Neural progenitor cell (in vitro differentiated cells): ENCODE measurements at regions not wholly inside any gene's neighbourhood (a gene's known extent, or its start where the extent isn't known, plus 50 kb on each side); places are given as distances from the start of the nearest gene placed in this dataset.

Source experiments
- DNase-seq: peaks from one replicate; pipeline ENCODE4 v3.0.0-alpha.2; 2016; ENCODE audit warnings: low spot score
- H2AFZ ChIP-seq: fragments of 200-600 bp; sonication (generic); replicated peaks from 2 replicates; pipeline ENCODE4 v1.6.1; 2016; ENCODE audit warnings: antibody characterized with exemption
- H3F3A ChIP-seq: fragments of 200-600 bp; sonication (generic); 2 replicates; pipeline ENCODE4 v1.6.1; 2016; ENCODE audit warnings: antibody characterized with exemption, low read depth
- H3K27ac ChIP-seq: fragments of 200-600 bp; sonication (generic); 2 replicates; pipeline ENCODE4 v1.5.1; 2016; ENCODE audit warnings: mild to moderate bottlenecking
- H3K27me3 ChIP-seq: fragments of 200-600 bp; sonication (generic); 2 replicates; pipeline ENCODE4 v1.6.1; 2016; ENCODE audit warnings: mild to moderate bottlenecking, moderate library complexity
- H3K36me3 ChIP-seq: fragments of 200-600 bp; sonication (generic); 2 replicates; pipeline ENCODE4 v1.5.1; 2016
- H3K4me1 ChIP-seq: fragments of 200-600 bp; sonication (generic); 2 replicates; pipeline ENCODE4 v1.6.1; 2016; ENCODE audit warnings: mixed run types
- H3K4me2 ChIP-seq: fragments of 200-600 bp; sonication (generic); 2 replicates; pipeline ENCODE4 v1.6.1; 2016
- H3K4me3 ChIP-seq: fragments of 200-600 bp; sonication (generic); 2 replicates; pipeline ENCODE4 v1.5.1; 2016
- H3K79me2 ChIP-seq: fragments of 200-600 bp; sonication (generic); 2 replicates; pipeline ENCODE4 v1.6.1; 2016; ENCODE audit warnings: low read depth
- H3K9ac ChIP-seq: fragments of 200-600 bp; sonication (generic); 2 replicates; pipeline ENCODE4 v1.6.1; 2016
- H3K9me3 ChIP-seq: fragments of 200-600 bp; sonication (generic); 2 replicates; pipeline ENCODE4 v1.5.1; 2016; ENCODE audit warnings: low read depth
- H4K20me1 ChIP-seq: fragments of 200-600 bp; sonication (generic); 2 replicates; pipeline ENCODE4 v1.6.1; 2016; ENCODE audit warnings: low read depth
- H3K27ac Mint-ChIP-seq: 3 replicates; pipeline ENCODE4 v1.8.0; 2021; ENCODE audit warnings: mixed read lengths
- H3K27me3 Mint-ChIP-seq: 2 replicates; pipeline ENCODE4 v1.8.0; 2022; ENCODE audit warnings: low read depth, mild to moderate bottlenecking, inconsistent platforms, moderate library complexity, mixed read lengths; ENCODE audit not compliant: insufficient read depth
- H3K36me3 Mint-ChIP-seq: 3 replicates; pipeline ENCODE4 v1.8.0; 2021; ENCODE audit warnings: mixed read lengths
- H3K4me1 Mint-ChIP-seq: 3 replicates; pipeline ENCODE4 v1.8.0; 2021; ENCODE audit warnings: mixed read lengths
- H3K4me3 Mint-ChIP-seq: 3 replicates; pipeline ENCODE4 v1.8.0; 2021; ENCODE audit warnings: mild to moderate bottlenecking, moderate library complexity, mixed read lengths
- H3K9me3 Mint-ChIP-seq: 3 replicates; pipeline ENCODE4 v1.8.0; 2020; ENCODE audit warnings: mixed read lengths
- EZH2 ChIP-seq: fragments of 200-600 bp; sonication (generic); IDR thresholded peaks from 2 replicates; pipeline ENCODE4 v1.6.1; 2017; ENCODE audit warnings: antibody characterized with exemption, mild to moderate bottlenecking, moderate library complexity
- EZH2phosphoT487 ChIP-seq: fragments of 200-600 bp; sonication (generic); IDR thresholded peaks from 2 replicates; pipeline ENCODE4 v1.6.1; 2017; ENCODE audit warnings: antibody characterized with exemption
- TF ChIP-seq, protein P1 (sequence below): fragments of 200-600 bp; sonication (generic); IDR thresholded peaks from 2 replicates; pipeline ENCODE4 v1.5.1; 2017; ENCODE audit warnings: antibody characterized with exemption, mild to moderate bottlenecking

- H3K4me3 ChIP-seq, result no peak overlapping the region
- Mint-ChIP-seq H3K36me3 (no peaks in the 10 kb centered on the region), H3K27me3 (no peaks in the 10 kb centered on the region), H3K9me3 (no peaks in the 10 kb centered on the region), H3K27ac (no peak overlapping the region), H3K4me3 (no peak overlapping the region), H3K4me1 (no peaks in the 10 kb centered on the region)
- no peaks in the 10 kb centered on the region for H4K20me1 ChIP-seq
- H3F3A ChIP-seq, result no peaks in the 10 kb centered on the region
- H3K27me3 ChIP-seq, result no peaks in the 10 kb centered on the region
- no peaks in the 10 kb centered on the region for H3K9me3 ChIP-seq
- H3K27ac ChIP-seq, result no peak overlapping the region
- no peak for DNase-seq
- H3K4me1 ChIP-seq, result no peaks in the 10 kb centered on the region
- no peak for TF ChIP-seq EZH2phosphoT487
- no peaks in the 10 kb centered on the region for H3K79me2 ChIP-seq
- no peak overlapping the region for H2AFZ ChIP-seq
- no peaks in the 10 kb centered on the region for H3K36me3 ChIP-seq
- no peak overlapping the region for H3K4me2 ChIP-seq
- no peak overlapping the region for H3K9ac ChIP-seq
These were observed 94.2 kb downstream of the FAM50B start for GRCh38 chr6:3943331-3943765.

DNA sequence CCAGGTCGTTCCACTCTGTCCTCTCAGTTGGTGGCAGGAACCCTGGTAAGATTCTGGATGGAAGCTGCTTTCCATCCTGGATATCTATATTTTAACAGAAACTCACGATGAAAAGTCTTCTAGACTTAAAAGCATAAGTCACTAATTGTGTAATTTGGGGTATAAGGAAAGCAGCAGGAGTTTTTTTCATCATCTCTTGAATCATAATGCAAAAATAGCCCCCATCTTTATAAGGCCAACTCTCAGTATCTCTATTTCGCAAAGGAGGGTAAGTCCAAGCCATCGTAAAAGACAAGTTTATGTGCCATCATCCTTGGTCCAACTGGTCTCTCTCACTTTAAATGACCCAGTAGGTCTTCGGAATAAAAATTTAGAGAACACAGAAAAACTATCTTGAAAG, 95.1 kb downstream of the FAM50B start:
- H3K79me2 ChIP-seq, result no peaks in the 10 kb centered on the region
- no peak overlapping the region for H3K27ac ChIP-seq
- H3K27me3 ChIP-seq, result no peaks in the 10 kb centered on the region
- H3K9me3 ChIP-seq, result no peaks in the 10 kb centered on the region
- no peaks in the 10 kb centered on the region for H3K4me1 Mint-ChIP-seq
- H3K4me1 ChIP-seq, result peaks cover 6% of the 10 kb centered on the region
- no peaks in the 10 kb centered on the region for H3K36me3 Mint-ChIP-seq
- no peaks in the 10 kb centered on the region for H3F3A ChIP-seq
- no peak overlapping the region for H3K4me2 ChIP-seq
- H4K20me1 ChIP-seq, result no peaks in the 10 kb centered on the region
- H3K4me3 ChIP-seq, result no peak overlapping the region
- TF ChIP-seq, protein P1, sequence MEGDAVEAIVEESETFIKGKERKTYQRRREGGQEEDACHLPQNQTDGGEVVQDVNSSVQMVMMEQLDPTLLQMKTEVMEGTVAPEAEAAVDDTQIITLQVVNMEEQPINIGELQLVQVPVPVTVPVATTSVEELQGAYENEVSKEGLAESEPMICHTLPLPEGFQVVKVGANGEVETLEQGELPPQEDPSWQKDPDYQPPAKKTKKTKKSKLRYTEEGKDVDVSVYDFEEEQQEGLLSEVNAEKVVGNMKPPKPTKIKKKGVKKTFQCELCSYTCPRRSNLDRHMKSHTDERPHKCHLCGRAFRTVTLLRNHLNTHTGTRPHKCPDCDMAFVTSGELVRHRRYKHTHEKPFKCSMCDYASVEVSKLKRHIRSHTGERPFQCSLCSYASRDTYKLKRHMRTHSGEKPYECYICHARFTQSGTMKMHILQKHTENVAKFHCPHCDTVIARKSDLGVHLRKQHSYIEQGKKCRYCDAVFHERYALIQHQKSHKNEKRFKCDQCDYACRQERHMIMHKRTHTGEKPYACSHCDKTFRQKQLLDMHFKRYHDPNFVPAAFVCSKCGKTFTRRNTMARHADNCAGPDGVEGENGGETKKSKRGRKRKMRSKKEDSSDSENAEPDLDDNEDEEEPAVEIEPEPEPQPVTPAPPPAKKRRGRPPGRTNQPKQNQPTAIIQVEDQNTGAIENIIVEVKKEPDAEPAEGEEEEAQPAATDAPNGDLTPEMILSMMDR, result no peak
- no peak for TF ChIP-seq EZH2
- no peak for TF ChIP-seq EZH2phosphoT487
- no peak overlapping the region for H3K27ac Mint-ChIP-seq
- H3K27me3 Mint-ChIP-seq, result peaks cover 2% of the 10 kb centered on the region
- no peaks in the 10 kb centered on the region for H3K36me3 ChIP-seq
- no peak overlapping the region for H3K4me3 Mint-ChIP-seq
- no peak overlapping the region for H2AFZ ChIP-seq
- no peak for DNase-seq
- no peaks in the 10 kb centered on the region for H3K9me3 Mint-ChIP-seq
- H3K9ac ChIP-seq, result no peak overlapping the region

GRCh38 chr6:3946778-3947177, 97.6 kb downstream of the FAM50B start:
- H4K20me1 ChIP-seq, result no peaks in the 10 kb centered on the region
- no peaks in the 10 kb centered on the region for H3K36me3 Mint-ChIP-seq
- no peak overlapping the region for H3K4me2 ChIP-seq
- no peak for DNase-seq
- no peaks in the 10 kb centered on the region for H3K36me3 ChIP-seq
- H3K9me3 ChIP-seq, result no peaks in the 10 kb centered on the region
- no peaks in the 10 kb centered on the region for H3K4me1 Mint-ChIP-seq
- H2AFZ ChIP-seq, result no peak overlapping the region
- no peak overlapping the region for H3K27ac ChIP-seq
- no peaks in the 10 kb centered on the region for H3K79me2 ChIP-seq
- no peak overlapping the region for H3K27ac Mint-ChIP-seq
- H3K9me3 Mint-ChIP-seq, result peaks cover 3% of the 10 kb centered on the region
- no peak for TF ChIP-seq EZH2phosphoT487
- no peak overlapping the region for H3K4me3 ChIP-seq
- H3K4me1 ChIP-seq, result peaks cover 6% of the 10 kb centered on the region
- no peak overlapping the region for H3K4me3 Mint-ChIP-seq
- peaks cover 3% of the 10 kb centered on the region for H3K27me3 Mint-ChIP-seq
- H3K27me3 ChIP-seq, result no peaks in the 10 kb centered on the region
- H3F3A ChIP-seq, result peaks cover 4% of the 10 kb centered on the region
- H3K9ac ChIP-seq, result no peak overlapping the region

- no peaks in the 10 kb centered on the region for H3K36me3 ChIP-seq
- no peak overlapping the region for H3K9ac ChIP-seq
- no peak overlapping the region for H3K4me3 ChIP-seq
- no peaks in the 10 kb centered on the region for H3K79me2 ChIP-seq
- TF ChIP-seq, protein P1, result no peak
- TF ChIP-seq EZH2phosphoT487 (no peak), EZH2 (no peak)
- no peaks in the 10 kb centered on the region for H3K27me3 ChIP-seq
- H3K27ac ChIP-seq, result no peak overlapping the region
- peaks cover 6% of the 10 kb centered on the region for H3K4me1 ChIP-seq
- no peak overlapping the region for H2AFZ ChIP-seq
- Mint-ChIP-seq H3K4me3 (no peak overlapping the region), H3K9me3 (peaks cover 16% of the 10 kb centered on the region), H3K27me3 (peaks cover 3% of the 10 kb centered on the region), H3K4me1 (no peaks in the 10 kb centered on the region), H3K27ac (no peak overlapping the region), H3K36me3 (no peaks in the 10 kb centered on the region)
- no peak for DNase-seq
- no peaks in the 10 kb centered on the region for H3K9me3 ChIP-seq
- H4K20me1 ChIP-seq, result no peaks in the 10 kb centered on the region
- H3F3A ChIP-seq, result peaks cover 4% of the 10 kb centered on the region
- no peak overlapping the region for H3K4me2 ChIP-seq
These were observed 99.7 kb downstream of the FAM50B start for GRCh38 chr6:3948866-3949265.
